Bronchial epithelial cell (primary cell): ENCODE measurements at regions not wholly inside any gene's neighbourhood (a gene's known extent, or its start where the extent isn't known, plus 50 kb on each side); places are given as distances from the start of the nearest gene placed in this dataset.

Experiments used
- DNase-seq: peaks from one replicate; pipeline ENCODE4 v3.0.0-alpha.2; 2010; ENCODE audit warnings: low read depth
- FAIRE-seq: peaks from 2 replicates; lab custom pipeline; 2011; peaks lifted over from hg19 to GRCh38; lab: Jason Lieb, UNC
- H3K27me3 ChIP-seq: 2 replicates; pipeline ENCODE4 v1.5.1; 2011; ENCODE audit warnings: low read length; ENCODE audit not compliant: control insufficient read depth, insufficient read depth
- H3K36me3 ChIP-seq: 2 replicates; pipeline ENCODE4 v1.5.1; 2011; ENCODE audit warnings: low read length; ENCODE audit not compliant: control insufficient read depth, insufficient read depth
- H3K4me3 ChIP-seq: 2 replicates; pipeline ENCODE4 v1.5.1; 2011; ENCODE audit warnings: mild to moderate bottlenecking, low read depth, low read length, control low read depth
- CTCF ChIP-seq: IDR thresholded peaks from 2 replicates; pipeline ENCODE4 v1.5.1; 2011; ENCODE audit warnings: mild to moderate bottlenecking, moderate library complexity, low read length, control low read depth, inconsistent platforms; ENCODE audit not compliant: insufficient read depth, severe bottlenecking

DNA sequence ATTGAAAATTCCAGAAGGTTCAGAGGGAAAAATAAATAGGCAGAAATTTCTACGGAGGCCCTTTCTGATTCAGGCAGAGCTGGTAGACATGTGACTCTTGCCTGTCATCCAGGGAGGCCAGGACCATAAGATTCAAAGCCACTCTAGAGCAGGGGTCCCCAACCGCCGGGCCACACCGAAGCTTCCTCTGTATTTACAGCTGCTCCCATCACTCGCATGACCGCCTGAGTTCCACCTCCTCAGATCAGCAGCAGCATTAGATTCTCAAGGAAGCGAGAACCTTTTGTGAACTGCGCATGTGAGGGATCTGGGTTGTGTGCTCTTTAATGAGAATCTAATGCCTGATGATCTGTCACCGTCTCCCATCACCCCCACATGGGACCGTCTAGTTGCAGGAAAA, 72.2 kb downstream of the RWDD4 start:
- FAIRE-seq: no peak
- H3K4me3 ChIP-seq: no peak overlapping the region
- no peaks in the 10 kb centered on the region for H3K36me3 ChIP-seq
- no peak for TF ChIP-seq CTCF
- H3K27me3 ChIP-seq: no peaks in the 10 kb centered on the region
- DNase-seq: no peak

DNA sequence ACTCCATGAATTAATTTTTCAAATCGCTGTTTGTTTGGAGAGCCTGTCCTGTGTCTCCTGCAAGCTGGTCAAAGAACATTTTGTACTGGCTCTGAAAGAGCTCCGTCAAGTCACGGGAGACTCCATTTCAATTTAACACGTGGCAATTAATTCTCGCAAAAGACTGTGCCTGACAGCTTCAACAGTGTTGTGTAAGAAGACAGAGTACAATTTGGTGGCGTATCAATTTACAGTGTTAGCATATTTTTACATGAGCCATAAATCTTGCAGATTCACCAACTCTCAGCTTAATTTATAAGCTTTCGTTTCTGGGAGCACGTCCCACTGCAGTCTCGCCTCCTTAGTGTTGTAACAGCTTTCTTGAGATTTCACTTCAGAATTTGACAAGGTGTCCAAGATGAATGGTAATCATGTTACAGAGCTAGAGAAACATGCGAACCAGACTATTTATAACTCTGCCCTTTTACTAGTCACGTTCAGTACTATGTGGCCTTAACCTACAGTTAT, 70.8 kb downstream of the RWDD4 start:
- H3K27me3 ChIP-seq: no peaks in the 10 kb centered on the region
- no peak for DNase-seq
- H3K4me3 ChIP-seq: no peak overlapping the region
- no peaks in the 10 kb centered on the region for H3K36me3 ChIP-seq
- TF ChIP-seq CTCF: no peak
- FAIRE-seq: no peak

DNA sequence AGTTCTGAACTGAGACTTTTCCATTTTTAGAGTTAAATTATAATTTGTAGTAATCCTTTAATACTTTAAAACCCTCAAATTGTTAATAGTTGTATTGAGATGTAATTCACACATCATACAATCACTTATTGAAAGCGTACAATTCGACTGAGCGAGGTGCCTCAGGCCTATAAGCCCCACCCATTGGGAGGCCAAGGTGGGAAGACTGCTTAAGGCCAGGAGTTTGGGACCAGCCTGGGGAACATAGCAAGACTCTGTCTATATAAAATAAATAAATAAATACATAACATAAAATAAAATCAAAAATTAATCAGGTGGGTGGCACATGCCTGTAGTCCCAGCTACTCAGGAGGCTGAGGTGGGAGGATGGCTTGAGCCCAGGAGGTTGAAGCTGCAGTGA, 70.3 kb downstream of the RWDD4 start:
- no peak for DNase-seq
- no peak for TF ChIP-seq CTCF
- FAIRE-seq: no peak
- Histone ChIP-seq H3K36me3 (no peaks in the 10 kb centered on the region), H3K27me3 (no peaks in the 10 kb centered on the region), H3K4me3 (no peak overlapping the region)

- FAIRE-seq: no peak
- no peak for TF ChIP-seq CTCF
- Histone ChIP-seq H3K4me3 (no peak overlapping the region), H3K36me3 (no peaks in the 10 kb centered on the region), H3K27me3 (no peaks in the 10 kb centered on the region)
- DNase-seq: no peak
These were observed 69.4 kb downstream of the RWDD4 start for GRCh38 chr4:183589461-183590099.
